NB4 (cell line): ENCODE measurements at regions not wholly inside any gene's neighbourhood (a gene's known extent, or its start where the extent isn't known, plus 50 kb on each side); places are given as distances from the start of the nearest gene placed in this dataset.

Source experiments
- CTCF ChIP-seq: IDR thresholded peaks from one replicate; pipeline ENCODE4 v1.5.1; 2012; ENCODE audit warnings: low read depth, low read length
- MAX ChIP-seq: IDR thresholded peaks from 2 replicates; pipeline ENCODE4 v1.6.1; 2011; ENCODE audit warnings: low read depth, low read length
- MYC ChIP-seq: IDR thresholded peaks from 2 replicates; pipeline ENCODE4 v1.6.1; 2011; ENCODE audit warnings: low read depth, low read length
- POLR2A ChIP-seq: IDR thresholded peaks from 2 replicates; pipeline ENCODE4 v1.6.1; 2011; ENCODE audit warnings: mild to moderate bottlenecking; ENCODE audit not compliant: insufficient read length; ENCODE audit errors: extremely low read depth

GRCh38 chr10:123305671-123306070 lies 151.5 kb downstream of the BUB3 start:
- TF ChIP-seq MAX (no peak), CTCF (no peak), MYC (no peak), POLR2A (no peak)
